Activated naive CD4-positive, alpha-beta T cell treated with anti-CD3 and anti-CD28 coated beads, Interleukin-2, amount 10 ng/mL, durations not matched to agents 7 days and 5 days (primary cell): ENCODE measurements at regions not wholly inside any gene's neighbourhood (a gene's known extent, or its start where the extent isn't known, plus 50 kb on each side); places are given as distances from the start of the nearest gene placed in this dataset.
"Not testable (repeated sequence)": the region's sequence is repeated elsewhere in the genome, so short reads cannot be mapped to it uniquely, and the experiment has no call there.

Experiments used
- CTCF ChIA-PET: fragments of 350-600 bp; sonication (Branson Sonifier 250); formaldehyde crosslinking; loops from one replicate; lab custom pipeline; 2021; ENCODE audit warnings: antibody characterized with exemption; lab: Charles Lee
- DNase-seq: peaks from one replicate; pipeline ENCODE4 v3.0.0-alpha.2; 2020
- H3K27ac Mint-ChIP-seq: one replicate; pipeline ENCODE4 v1.8.0; 2021; ENCODE audit warnings: mild to moderate bottlenecking, moderate library complexity, mixed read lengths
- H3K27me3 Mint-ChIP-seq: one replicate; pipeline ENCODE4 v1.8.0; 2021; ENCODE audit warnings: mild to moderate bottlenecking, mixed read lengths
- H3K36me3 Mint-ChIP-seq: one replicate; pipeline ENCODE4 v1.8.0; 2021; ENCODE audit warnings: mixed read lengths
- H3K4me1 Mint-ChIP-seq: one replicate; pipeline ENCODE4 v1.8.0; 2021; ENCODE audit warnings: mixed read lengths
- H3K4me3 Mint-ChIP-seq: one replicate; pipeline ENCODE4 v1.8.0; 2021; ENCODE audit warnings: mild to moderate bottlenecking, moderate library complexity, mixed read lengths
- H3K9me3 Mint-ChIP-seq: one replicate; pipeline ENCODE4 v1.8.0; 2021; ENCODE audit warnings: mixed read lengths

- CTCF ChIA-PET, result no interaction called here
- Mint-ChIP-seq H3K36me3 (no peaks in the 10 kb centered on the region), H3K27me3 (no peaks in the 10 kb centered on the region), H3K9me3 (peaks cover 16% of the 10 kb centered on the region), H3K4me3 (no peak overlapping the region), H3K4me1 (no peaks in the 10 kb centered on the region), H3K27ac (no peak overlapping the region)
- DNase-seq, result no peak
Observed at GRCh38 chr18:65671621-65672415, 79.0 kb upstream of the CDH7 start.

GRCh38 chr18:65670145-65670544 lies 80.7 kb upstream of the CDH7 start:
- H3K4me1 Mint-ChIP-seq, H3K4me3 Mint-ChIP-seq, H3K36me3 Mint-ChIP-seq, H3K27me3 Mint-ChIP-seq, CTCF ChIA-PET, DNase-seq, H3K27ac Mint-ChIP-seq: not testable (repeated sequence)
- peaks cover 16% of the 10 kb centered on the region for H3K9me3 Mint-ChIP-seq

- no peaks in the 10 kb centered on the region for H3K4me1 Mint-ChIP-seq
- DNase-seq, result no peak
- H3K36me3 Mint-ChIP-seq, result no peaks in the 10 kb centered on the region
- H3K9me3 Mint-ChIP-seq, result peaks cover 7% of the 10 kb centered on the region
- H3K27me3 Mint-ChIP-seq, result no peaks in the 10 kb centered on the region
- no peak overlapping the region for H3K4me3 Mint-ChIP-seq
- CTCF ChIA-PET, result no interaction called here
- no peak overlapping the region for H3K27ac Mint-ChIP-seq
Observed at GRCh38 chr18:65661391-65661790, 89.4 kb upstream of the CDH7 start.

- Mint-ChIP-seq H3K27me3 (no peaks in the 10 kb centered on the region), H3K4me3 (no peak overlapping the region), H3K4me1 (no peaks in the 10 kb centered on the region), H3K36me3 (no peaks in the 10 kb centered on the region), H3K9me3 (peaks cover 7% of the 10 kb centered on the region), H3K27ac (no peak overlapping the region)
- CTCF ChIA-PET, result no interaction called here
- no peak for DNase-seq
Observed at GRCh38 chr18:65659912-65660311, 90.9 kb upstream of the CDH7 start.

GRCh38 chr18:65659312-65659711 lies 91.5 kb upstream of the CDH7 start:
- Mint-ChIP-seq H3K4me1 (no peaks in the 10 kb centered on the region), H3K27me3 (no peaks in the 10 kb centered on the region), H3K9me3 (peaks cover 7% of the 10 kb centered on the region), H3K27ac (no peak overlapping the region), H3K36me3 (no peaks in the 10 kb centered on the region), H3K4me3 (no peak overlapping the region)
- DNase-seq, result no peak
- CTCF ChIA-PET, result no interaction called here

- Mint-ChIP-seq H3K4me1 (no peaks in the 10 kb centered on the region), H3K27me3 (no peaks in the 10 kb centered on the region), H3K27ac (no peak overlapping the region), H3K9me3 (peaks cover 4% of the 10 kb centered on the region), H3K36me3 (no peaks in the 10 kb centered on the region), H3K4me3 (no peak overlapping the region)
- DNase-seq, result no peak
- CTCF ChIA-PET, result no interaction called here
Observed at GRCh38 chr18:65651192-65651591, 99.6 kb upstream of the CDH7 start.

- peaks cover 9% of the 10 kb centered on the region for H3K9me3 Mint-ChIP-seq
- CTCF ChIA-PET, result no interaction called here
- H3K36me3 Mint-ChIP-seq, result no peaks in the 10 kb centered on the region
- no peaks in the 10 kb centered on the region for H3K4me1 Mint-ChIP-seq
- no peaks in the 10 kb centered on the region for H3K27me3 Mint-ChIP-seq
- H3K4me3 Mint-ChIP-seq, result no peak overlapping the region
- H3K27ac Mint-ChIP-seq, result no peak overlapping the region
- DNase-seq, result no peak
Observed at GRCh38 chr18:65632236-65632635, 118.6 kb upstream of the CDH7 start.

- Mint-ChIP-seq H3K36me3 (no peaks in the 10 kb centered on the region), H3K4me1 (no peaks in the 10 kb centered on the region), H3K4me3 (no peak overlapping the region), H3K9me3 (peaks cover 9% of the 10 kb centered on the region), H3K27me3 (no peaks in the 10 kb centered on the region), H3K27ac (no peak overlapping the region)
- no peak for DNase-seq
- CTCF ChIA-PET, result no interaction called here
Observed at GRCh38 chr18:65631766-65632165, 119.0 kb upstream of the CDH7 start.

GRCh38 chr18:65628390-65628789 lies 122.4 kb upstream of the CDH7 start:
- H3K9me3 Mint-ChIP-seq, result peaks cover 2% of the 10 kb centered on the region
- no peak overlapping the region for H3K4me3 Mint-ChIP-seq
- H3K27ac Mint-ChIP-seq, result no peak overlapping the region
- CTCF ChIA-PET, result no interaction called here
- H3K36me3 Mint-ChIP-seq, result no peaks in the 10 kb centered on the region
- no peaks in the 10 kb centered on the region for H3K27me3 Mint-ChIP-seq
- no peak for DNase-seq
- H3K4me1 Mint-ChIP-seq, result no peaks in the 10 kb centered on the region

GRCh38 chr18:65623676-65624075 lies 127.1 kb upstream of the CDH7 start:
- Mint-ChIP-seq H3K27ac (no peak overlapping the region), H3K4me3 (no peak overlapping the region), H3K27me3 (no peaks in the 10 kb centered on the region), H3K9me3 (peaks cover 11% of the 10 kb centered on the region), H3K36me3 (no peaks in the 10 kb centered on the region), H3K4me1 (no peaks in the 10 kb centered on the region)
- DNase-seq, result no peak
- CTCF ChIA-PET, result no interaction called here

- Mint-ChIP-seq H3K36me3 (no peaks in the 10 kb centered on the region), H3K9me3 (peaks cover 9% of the 10 kb centered on the region), H3K4me3 (no peak overlapping the region), H3K4me1 (no peaks in the 10 kb centered on the region), H3K27ac (no peak overlapping the region), H3K27me3 (no peaks in the 10 kb centered on the region)
- no peak for DNase-seq
- CTCF ChIA-PET, result no interaction called here
Observed at GRCh38 chr18:65622436-65622835, 128.4 kb upstream of the CDH7 start.

GRCh38 chr18:65620076-65620696 lies 130.6 kb upstream of the CDH7 start:
- no peaks in the 10 kb centered on the region for H3K4me1 Mint-ChIP-seq
- H3K27ac Mint-ChIP-seq, result no peak overlapping the region
- H3K4me3 Mint-ChIP-seq, result no peak overlapping the region
- no peaks in the 10 kb centered on the region for H3K36me3 Mint-ChIP-seq
- CTCF ChIA-PET, result no interaction called here
- no peaks in the 10 kb centered on the region for H3K27me3 Mint-ChIP-seq
- no peak for DNase-seq
- peaks cover 9% of the 10 kb centered on the region for H3K9me3 Mint-ChIP-seq

GRCh38 chr18:65610939-65611338 lies 139.9 kb upstream of the CDH7 start:
- Mint-ChIP-seq H3K4me3 (no peak overlapping the region), H3K36me3 (no peaks in the 10 kb centered on the region), H3K4me1 (no peaks in the 10 kb centered on the region), H3K27ac (no peak overlapping the region), H3K9me3 (peaks cover 12% of the 10 kb centered on the region), H3K27me3 (no peaks in the 10 kb centered on the region)
- CTCF ChIA-PET, result no interaction called here
- DNase-seq, result no peak

- Mint-ChIP-seq H3K4me3 (no peak overlapping the region), H3K27ac (no peak overlapping the region), H3K36me3 (no peaks in the 10 kb centered on the region), H3K4me1 (no peaks in the 10 kb centered on the region), H3K9me3 (peaks cover 19% of the 10 kb centered on the region), H3K27me3 (no peaks in the 10 kb centered on the region)
- DNase-seq, result no peak
- CTCF ChIA-PET, result no interaction called here
Observed at GRCh38 chr18:65608471-65608870, 142.3 kb upstream of the CDH7 start.

- no peak overlapping the region for H3K27ac Mint-ChIP-seq
- no peaks in the 10 kb centered on the region for H3K27me3 Mint-ChIP-seq
- H3K9me3 Mint-ChIP-seq, result peaks cover 19% of the 10 kb centered on the region
- H3K4me1 Mint-ChIP-seq, result no peaks in the 10 kb centered on the region
- DNase-seq, result no peak
- no peak overlapping the region for H3K4me3 Mint-ChIP-seq
- CTCF ChIA-PET, result no interaction called here
- H3K36me3 Mint-ChIP-seq, result no peaks in the 10 kb centered on the region
Observed at GRCh38 chr18:65607161-65607560, 143.7 kb upstream of the CDH7 start.
